GM12878 (cell line): ENCODE measurements at regions not wholly inside any gene's neighbourhood (a gene's known extent, or its start where the extent isn't known, plus 50 kb on each side); places are given as distances from the start of the nearest gene placed in this dataset.

Experiments
- ATAC-seq: fragments of 200-7000 bp; cut with Tn5 transposase; 3 replicates; pipeline ENCODE4 v1.9.1; 2020; ENCODE audit warnings: mild to moderate bottlenecking, moderate library complexity
- BruUV-seq: library from RNA; stranded (reverse); fragments of 400-500 nt; replicated peaks from 2 replicates; lab custom pipeline; 2021; lab: Mats Ljungman, UMichigan
- CTCF ChIA-PET: fragments of 300-600 bp; sonication (Branson Sonifier 250); formaldehyde crosslinking; extraction: SDS; loops from one replicate; lab custom pipeline; 2021; ENCODE audit warnings: inconsistent platforms; lab: Yijun Ruan, JAX
- POLR2A ChIA-PET: fragments of 350-600 bp; formaldehyde crosslinking; extraction: SDS; loops from one replicate; lab custom pipeline; 2021; ENCODE audit warnings: inconsistent platforms; lab: Charles Lee
- RAD21 ChIA-PET: fragments of 300-600 bp; sonication (Branson Sonifier 250); formaldehyde crosslinking; loops from one replicate; lab custom pipeline; 2023; ENCODE audit warnings: antibody characterized with exemption; ENCODE audit not compliant: unreplicated experiment; lab: Charles Lee
- SMC1A ChIA-PET: fragments of 300-600 bp; sonication (Branson Sonifier 250); formaldehyde crosslinking; loops from one replicate; lab custom pipeline; 2023; ENCODE audit not compliant: unreplicated experiment, uncharacterized antibody; lab: Charles Lee
- DNase-seq: peaks from one replicate; pipeline ENCODE4 v3.0.0-alpha.2; 2011; ENCODE audit warnings: low read depth, low spot score
- FAIRE-seq: peaks from 3 replicates; lab custom pipeline; 2011; peaks lifted over from hg19 to GRCh38; lab: Jason Lieb, UNC
- H2AFZ ChIP-seq: 2 replicates; pipeline ENCODE4 v1.6.0; 2011; ENCODE audit warnings: low read depth, low read length, control low read depth; ENCODE audit not compliant: control insufficient read depth
- H3K27ac ChIP-seq: 2 replicates; pipeline ENCODE4 v1.5.1; 2011; ENCODE audit warnings: control low read depth; ENCODE audit not compliant: control insufficient read depth, insufficient read depth
- H3K27me3 ChIP-seq, 2 experiments: replicated peaks in 1 of 2; 2 replicates each; pipeline versions ENCODE4 v1.6.0 to v1.6.1; 2011; ENCODE audit warnings: low read length in 1 of 2; ENCODE audit not compliant: control insufficient read depth in 2 of 2, insufficient read depth in 2 of 2
- H3K36me3 ChIP-seq, 2 experiments: 2 replicates each; pipeline ENCODE4 v1.5.1; 2011; ENCODE audit warnings: low read length in 1 of 2; ENCODE audit not compliant: control insufficient read depth in 2 of 2, insufficient read depth in 2 of 2
- H3K4me1 ChIP-seq: 2 replicates; pipeline ENCODE4 v1.6.1; 2011; ENCODE audit warnings: mild to moderate bottlenecking, low read length, moderate library complexity, mixed read lengths; ENCODE audit not compliant: control insufficient read depth, insufficient read depth
- H3K4me2 ChIP-seq: 2 replicates; pipeline ENCODE4 v1.6.0; 2011; ENCODE audit warnings: control low read depth; ENCODE audit not compliant: control insufficient read depth, insufficient read depth
- H3K4me3 ChIP-seq: fragments of 200-600 bp; sonication (generic); 2 replicates; pipeline ENCODE4 v1.5.1; 2016
- H3K79me2 ChIP-seq: 2 replicates; pipeline ENCODE4 v1.6.0; 2011; ENCODE audit warnings: low read length; ENCODE audit not compliant: control insufficient read depth, insufficient read depth
- H3K9ac ChIP-seq: 2 replicates; pipeline ENCODE4 v1.8.0; 2011; ENCODE audit warnings: low read length, control low read depth, mixed read lengths; ENCODE audit not compliant: control insufficient read depth, insufficient read depth
- H3K9me3 ChIP-seq: replicated peaks from 3 replicates; pipeline ENCODE4 v1.5.1; 2011; ENCODE audit warnings: mild to moderate bottlenecking, low read length; ENCODE audit not compliant: control insufficient read depth, insufficient read depth
- H4K20me1 ChIP-seq: 2 replicates; pipeline ENCODE4 v1.6.0; 2011; ENCODE audit not compliant: control insufficient read depth, insufficient read depth
- ASH2L ChIP-seq: fragments of 300-600, 200-600 bp; sonication (generic); IDR thresholded peaks from 2 replicates; pipeline ENCODE4 v1.6.1; 2017; ENCODE audit warnings: low read depth, mild to moderate bottlenecking, borderline replicate concordance
- ATF7 ChIP-seq: fragments of 450-650 bp; IDR thresholded peaks from 2 replicates; pipeline ENCODE4 v1.6.1; 2016; ENCODE audit warnings: low read depth, mild to moderate bottlenecking
- FOXM1 ChIP-seq: IDR thresholded peaks from 2 replicates; pipeline ENCODE4 v1.6.1; 2012; ENCODE audit warnings: low read depth, mild to moderate bottlenecking, inconsistent platforms, low read length, moderate library complexity
- MAX ChIP-seq: IDR thresholded peaks from 2 replicates; pipeline ENCODE4 v1.6.1; 2012; ENCODE audit warnings: low read depth, low read length, improper control_type of control experiment
- MYB ChIP-seq: fragments of 150-350 bp; IDR thresholded peaks from 2 replicates; pipeline ENCODE4 v1.6.1; 2014; ENCODE audit warnings: mild to moderate bottlenecking, low read depth, low read length, borderline replicate concordance
- NR2C2 ChIP-seq: IDR thresholded peaks from 2 replicates; pipeline ENCODE4 v1.6.1; 2011; ENCODE audit warnings: borderline replicate concordance, low read depth; ENCODE audit not compliant: control insufficient read depth, insufficient read length
- REST ChIP-seq: IDR thresholded peaks from 2 replicates; pipeline ENCODE4 v1.6.1; 2012; ENCODE audit warnings: mild to moderate bottlenecking, low read depth, low read length
- SKIL ChIP-seq: fragments of 450-650 bp; IDR thresholded peaks from 2 replicates; pipeline ENCODE4 v1.6.1; 2017; ENCODE audit warnings: mild to moderate bottlenecking, low read depth, inconsistent platforms; ENCODE audit not compliant: poor library complexity, severe bottlenecking
- SREBF1 ChIP-seq: IDR thresholded peaks from 2 replicates; pipeline ENCODE4 v1.6.1; 2012; ENCODE audit warnings: mild to moderate bottlenecking, low read length
- SUZ12 ChIP-seq: fragments of 200-600 bp; sonication (generic); IDR thresholded peaks from one replicate; pipeline ENCODE4 v1.6.1; 2018; ENCODE audit warnings: antibody characterized with exemption, mild to moderate bottlenecking; ENCODE audit not compliant: unreplicated experiment
- TARDBP ChIP-seq: IDR thresholded peaks from 2 replicates; pipeline ENCODE4 v1.6.1; 2016; ENCODE audit warnings: borderline replicate concordance
- USF1 ChIP-seq: IDR thresholded peaks from 2 replicates; pipeline ENCODE4 v1.6.1; 2011; ENCODE audit warnings: borderline replicate concordance, low read depth, mild to moderate bottlenecking, moderate library complexity, mixed read lengths, low read length; ENCODE audit not compliant: insufficient read depth; ENCODE audit errors: extremely low read length
- ZNF687 ChIP-seq: fragments of 450-650 bp; IDR thresholded peaks from 2 replicates; pipeline ENCODE4 v1.6.1; 2017; ENCODE audit warnings: mild to moderate bottlenecking, moderate library complexity
- WGBS: methylation state at CpG from one replicate; pipeline ENCODE4 v1.1.6; 2016; ENCODE audit warnings: low lambda C conversion rate; ENCODE audit not compliant: insufficient replicate concordance, insufficient coverage; ENCODE audit errors: missing lambda C conversion rate; 5-methylcytosine and 5-hydroxymethylcytosine counted together
- in situ Hi-C: fragments of 300-500 bp; cut with MboI; formaldehyde crosslinking; loops from 9 replicates; pipeline ENCODE4 v1.14.3; 2018; ENCODE audit warnings: mixed read lengths
- intact Hi-C: fragments of 100-400 bp; cut with micrococcal nuclease; formaldehyde crosslinking; loops from one replicate; pipeline ENCODE4 v1.14.2; 2022; ENCODE audit not compliant: unreplicated experiment

- H4K20me1 ChIP-seq: no peaks in the 10 kb centered on the region
- CTCF ChIA-PET: interaction anchor here (2.5 kb wide), 1 partner anchor 13 kb away, joined by 5 read pairs; no protein-coding TSS in a partner anchor
- H2AFZ ChIP-seq: no peak overlapping the region
- ATAC-seq (no peak), FAIRE-seq (no peak), DNase-seq (no peak)
- WGBS: 35% methylated on average over 4 of the region's 4 CpGs
- POLR2A ChIA-PET: no interaction called here
- H3K27me3 ChIP-seq: peaks cover 8 to 18% of the 10 kb centered on the region in 2 experiments
- H3K79me2 ChIP-seq: no peaks in the 10 kb centered on the region
- RAD21 ChIA-PET: no interaction called here
- intact Hi-C loops (no loop called here), in situ Hi-C loops (no loop called here)
- SMC1A ChIA-PET: interaction anchor here (1.1 to 1.4 kb wide), 3 partner anchors 25 to 160 kb away, joined by 3 read pairs; no protein-coding TSS in a partner anchor
- H3K4me3 ChIP-seq: no peak overlapping the region
- H3K36me3 ChIP-seq: no peaks in the 10 kb centered on the region
- H3K4me1 ChIP-seq: peaks cover 10% of the 10 kb centered on the region
- H3K9ac ChIP-seq: no peak overlapping the region
- H3K9me3 ChIP-seq: no peaks in the 10 kb centered on the region
- no peak overlapping the region for H3K4me2 ChIP-seq
- H3K27ac ChIP-seq: no peak overlapping the region
- BruUV-seq: no TSS peak
- TF ChIP-seq REST (no peak), ASH2L (no peak), SREBF1 (no peak), SUZ12 (no peak), TARDBP (no peak), SKIL (no peak), NR2C2 (no peak), MYB (no peak), ATF7 (no peak), USF1 (no peak), FOXM1 (no peak), ZNF687 (no peak), MAX (no peak)
These were observed 95.5 kb downstream of the NCR2 start for GRCh38 chr6:41430875-41431274.
